Smooth muscle cell (in vitro differentiated cells): ENCODE measurements at regions not wholly inside any gene's neighbourhood (a gene's known extent, or its start where the extent isn't known, plus 50 kb on each side); places are given as distances from the start of the nearest gene placed in this dataset. TPM values are rescaled to one million over a fixed set of nuclear protein-coding genes. Genes with fewer than 3 reads are reported as not detected.

ENCODE experiments used
- small RNA-seq: library from RNA; depleted of rRNA; stranded (forward); fragments of <200 nt; gene quantifications from one replicate; pipeline ENCODE3, GENCODE V24; 2014

Small RNA genes lying in the stretch of these regions (small RNA-seq; reads per million reads assigned to genes)
- gene AF254983.2, result not detected
